HCT116 (cell line): ENCODE measurements at regions not wholly inside any gene's neighbourhood (a gene's known extent, or its start where the extent isn't known, plus 50 kb on each side); places are given as distances from the start of the nearest gene placed in this dataset.

ENCODE experiments used
- ATAC-seq: fragments of 200-7000 bp; cut with Tn5 transposase; 2 replicates; pipeline ENCODE4 v1.9.1; 2020; ENCODE audit warnings: mild to moderate bottlenecking, moderate library complexity
- BruUV-seq: library from RNA; stranded (reverse); fragments of 400-500 nt; replicated peaks from 2 replicates; lab custom pipeline; 2021; lab: Mats Ljungman, UMichigan
- CTCF ChIA-PET: fragments of 300-600 bp; sonication (Branson Sonifier 250); formaldehyde crosslinking; loops from one replicate; lab custom pipeline; 2021; ENCODE audit warnings: antibody characterized with exemption; lab: Charles Lee
- POLR2A ChIA-PET: fragments of 300-600, 350-600 bp; sonication (Branson Sonifier 250); formaldehyde crosslinking; loops from one replicate; lab custom pipeline; 2021; ENCODE audit warnings: antibody characterized with exemption; lab: Charles Lee
- RAD21 ChIA-PET, 2 experiments: fragments of 300-600 bp; sonication (Branson Sonifier 250); formaldehyde crosslinking; loops; one replicate each; lab custom pipeline; 2023; ENCODE audit warnings: low total read pairs in 2 of 2; ENCODE audit not compliant: uncharacterized antibody in 2 of 2, unreplicated experiment in 2 of 2, low non-redundant PET in 1 of 2; lab: Charles Lee
- DNase-seq: peaks from one replicate; pipeline ENCODE4 v3.0.0-alpha.2; 2010; ENCODE audit warnings: low read depth, low spot score
- H2AFZ ChIP-seq: fragments of 200-600 bp; shearing (Covaris generic), sonication (generic); 2 replicates; pipeline ENCODE4 v1.6.1; 2017; ENCODE audit warnings: low read depth, mixed run types, mixed read lengths, antibody characterized with exemption, low read length; ENCODE audit not compliant: poor library complexity, severe bottlenecking
- H3K27ac ChIP-seq: 2 replicates; pipeline ENCODE4 v1.5.1; 2012; ENCODE audit warnings: low read depth, low read length
- H3K27me3 ChIP-seq: fragments of 200-600 bp; sonication (generic); 2 replicates; pipeline ENCODE4 v1.6.1; 2016; ENCODE audit warnings: mixed run types, low read length, mixed read lengths; ENCODE audit not compliant: insufficient read depth
- H3K36me3 ChIP-seq, 2 experiments: fragments of 200-500 bp in 1 of 2; fragments of 200-600 bp in 1 of 2; sonication (Bioruptor generic) in 1 of 2; sonication (generic) in 1 of 2; 2 replicates each; pipeline versions ENCODE4 v1.5.1 to v1.6.1; 2014 to 2016; ENCODE audit warnings: low read length in 2 of 2, inconsistent platforms in 1 of 2, mixed read lengths in 1 of 2, mixed run types in 1 of 2; ENCODE audit not compliant: insufficient read depth in 2 of 2, control insufficient read depth in 1 of 2
- H3K4me1 ChIP-seq, 2 experiments: fragments of 200-600 bp in 1 of 2; sonication (generic) in 1 of 2; 2 replicates each; pipeline versions ENCODE4 v1.5.1 to v1.6.1; 2012 to 2017; ENCODE audit warnings: low read length in 2 of 2, inconsistent platforms in 1 of 2, mild to moderate bottlenecking in 1 of 2, mixed read lengths in 1 of 2, mixed run types in 1 of 2, moderate library complexity in 1 of 2; ENCODE audit not compliant: insufficient read depth in 2 of 2, control insufficient read depth in 1 of 2
- H3K4me2 ChIP-seq: fragments of 200-600 bp; sonication (generic); 2 replicates; pipeline ENCODE4 v1.6.1; 2017; ENCODE audit warnings: mixed run types, low read length, mixed read lengths
- H3K4me3 ChIP-seq, 2 experiments: fragments of 200-600 bp in 1 of 2; sonication (generic) in 1 of 2; replicated peaks in 1 of 2; 2 replicates each; pipeline ENCODE4 v1.5.1; 2011 to 2016; ENCODE audit warnings: low read length in 2 of 2, control low read depth in 1 of 2, low read depth in 1 of 2, mild to moderate bottlenecking in 1 of 2, mixed read lengths in 1 of 2, mixed run types in 1 of 2
- H3K79me2 ChIP-seq: fragments of 200-600 bp; sonication (generic); 2 replicates; pipeline ENCODE4 v1.6.1; 2017; ENCODE audit warnings: mild to moderate bottlenecking, mixed run types, low read length, moderate library complexity, mixed read lengths; ENCODE audit not compliant: insufficient read depth
- H3K9ac ChIP-seq: fragments of 200-600 bp; sonication (generic); 2 replicates; pipeline ENCODE4 v1.6.1; 2016; ENCODE audit warnings: low read length, mixed read lengths
- H3K9me2 ChIP-seq: fragments of 200-600 bp; sonication (generic), shearing (Covaris generic); 2 replicates; pipeline ENCODE4 v1.6.1; 2017; ENCODE audit warnings: mixed run types, mild to moderate bottlenecking, moderate library complexity; ENCODE audit not compliant: insufficient read depth
- H3K9me3 ChIP-seq, 2 experiments: fragments of 200-500 bp in 1 of 2; fragments of 200-600 bp in 1 of 2; sonication (Bioruptor generic) in 1 of 2; sonication (generic) in 1 of 2; 2 replicates each; pipeline ENCODE4 v1.6.1; 2014 to 2017; ENCODE audit warnings: low read length in 2 of 2, mixed read lengths in 2 of 2, inconsistent platforms in 1 of 2, low read depth in 1 of 2, mild to moderate bottlenecking in 1 of 2, mixed run types in 1 of 2, moderate library complexity in 1 of 2; ENCODE audit not compliant: control insufficient read depth in 1 of 2, insufficient read depth in 1 of 2
- H4K20me1 ChIP-seq: fragments of 200-600 bp; sonication (generic), shearing (Covaris generic); 2 replicates; pipeline ENCODE4 v1.6.1; 2017; ENCODE audit warnings: mixed run types, mild to moderate bottlenecking, moderate library complexity; ENCODE audit not compliant: insufficient read depth
- ATF3 ChIP-seq: IDR thresholded peaks from 2 replicates; pipeline ENCODE4 v1.6.1; 2012
- ELF1 ChIP-seq: IDR thresholded peaks from 2 replicates; pipeline ENCODE4 v1.6.1; 2012; ENCODE audit warnings: low read depth, borderline replicate concordance
- EZH2 ChIP-seq: fragments of 200-600 bp; sonication (generic); IDR thresholded peaks from 2 replicates; pipeline ENCODE4 v1.6.1; 2017; ENCODE audit warnings: antibody characterized with exemption, mixed run types
- EZH2phosphoT487 ChIP-seq: fragments of 200-600 bp; IDR thresholded peaks from 2 replicates; pipeline ENCODE4 v1.6.1; 2018; ENCODE audit warnings: antibody characterized with exemption, borderline replicate concordance
- MAX ChIP-seq: IDR thresholded peaks from 2 replicates; pipeline ENCODE4 v1.6.1; 2012
- POLR2A ChIP-seq: IDR thresholded peaks from 2 replicates; pipeline ENCODE4 v1.7.0; 2011; ENCODE audit warnings: borderline replicate concordance; ENCODE audit not compliant: insufficient read depth, insufficient read length; ENCODE audit errors: extremely low read depth
- POLR2AphosphoS5 ChIP-seq: IDR thresholded peaks from 2 replicates; pipeline ENCODE4 v1.6.1; 2011; ENCODE audit warnings: mild to moderate bottlenecking, low read depth, low read length, moderate library complexity
- SIN3A ChIP-seq: IDR thresholded peaks from 2 replicates; pipeline ENCODE4 v1.6.1; 2012; ENCODE audit warnings: low read depth
- SRF ChIP-seq: IDR thresholded peaks from 2 replicates; pipeline ENCODE4 v1.6.1; 2012; ENCODE audit warnings: low read depth
- ZBTB33 ChIP-seq: IDR thresholded peaks from 2 replicates; pipeline ENCODE4 v1.6.1; 2011; ENCODE audit warnings: mild to moderate bottlenecking, low read length, moderate library complexity; ENCODE audit not compliant: insufficient replicate concordance; ENCODE audit errors: extremely low read depth
- ZFX ChIP-seq: fragments of 450-650 bp; IDR thresholded peaks from 2 replicates; pipeline ENCODE4 v1.6.1; 2017
- ZNF274 ChIP-seq: fragments of 200-500 bp; sonication (Bioruptor generic); IDR thresholded peaks from 2 replicates; pipeline ENCODE4 v1.6.1; 2014; ENCODE audit warnings: mild to moderate bottlenecking, low read depth, low read length, inconsistent platforms
- intact Hi-C: fragments of 100-400 bp; cut with micrococcal nuclease; formaldehyde crosslinking; loops from 2 replicates; pipeline ENCODE4 v1.10.0; 2022

- CTCF ChIA-PET: no interaction called here
- Histone ChIP-seq H3K4me2 (no peak overlapping the region), H3K9me2 (no peaks in the 10 kb centered on the region; the same call in 1 of the 2 replicates), H3K36me3 (no peaks in the 10 kb centered on the region), H3K9ac (no peak overlapping the region), H3K79me2 (no peaks in the 10 kb centered on the region), H3K27me3 (no peaks in the 10 kb centered on the region), H2AFZ (no peak overlapping the region), H4K20me1 (no peaks in the 10 kb centered on the region), H3K4me1 (no peaks in the 10 kb centered on the region), H3K9me3 (no peaks in the 10 kb centered on the region)
- RAD21 ChIA-PET: no interaction called here
- ATAC-seq: no peak
- POLR2A ChIA-PET: no interaction called here
- intact Hi-C loops: no loop called here
- DNase-seq: no peak
- BruUV-seq: no TSS peak
- TF ChIP-seq POLR2A: no peak
- no peak for TF ChIP-seq POLR2AphosphoS5
- TF ChIP-seq ELF1: no peak
- TF ChIP-seq SIN3A: no peak
- no peak for TF ChIP-seq EZH2phosphoT487
- no peak for TF ChIP-seq MAX
- TF ChIP-seq ZFX: no peak
- no peak for TF ChIP-seq EZH2
- no peak for TF ChIP-seq SRF
- TF ChIP-seq ZNF274: no peak
- no peak for TF ChIP-seq ZBTB33
- TF ChIP-seq ATF3: no peak
- TF ChIP-seq, all 23 proteins: peak for 0
- Histone ChIP-seq H3K27ac (no peak overlapping the region), H3K4me3 (no peak overlapping the region)
These were observed 178.7 kb upstream of the NR3C1 start for GRCh38 chr5:143582176-143582575.
